Effector memory CD4-positive, alpha-beta T cell (primary cell): ENCODE measurements at regions not wholly inside any gene's neighbourhood (a gene's known extent, or its start where the extent isn't known, plus 50 kb on each side); places are given as distances from the start of the nearest gene placed in this dataset.

Source experiments
- DNase-seq, 3 donors: peaks; one replicate each; pipeline ENCODE4 v3.0.0-alpha.2; 2020
- H3K27ac ChIP-seq: 2 replicates; pipeline ENCODE4 v1.7.0; 2013; ENCODE audit warnings: mild to moderate bottlenecking, low read length, moderate library complexity; ENCODE audit not compliant: insufficient read depth, poor library complexity, severe bottlenecking
- H3K27me3 ChIP-seq: replicated peaks from 2 replicates; pipeline ENCODE4 v1.7.0; 2013; ENCODE audit warnings: mild to moderate bottlenecking, low read length; ENCODE audit not compliant: insufficient read depth, control insufficient read depth, poor library complexity, severe bottlenecking
- H3K36me3 ChIP-seq: 2 replicates; pipeline ENCODE4 v1.7.0; 2013; ENCODE audit warnings: mild to moderate bottlenecking, low read length, moderate library complexity; ENCODE audit not compliant: control insufficient read depth, insufficient read depth
- H3K4me1 ChIP-seq: 2 replicates; pipeline ENCODE4 v1.7.0; 2013; ENCODE audit warnings: low read length, mild to moderate bottlenecking; ENCODE audit not compliant: control insufficient read depth, insufficient read depth, poor library complexity, severe bottlenecking
- H3K4me3 ChIP-seq: 2 replicates; pipeline ENCODE4 v1.7.0; 2013; ENCODE audit warnings: low read length, low read depth, mild to moderate bottlenecking; ENCODE audit not compliant: insufficient read depth, poor library complexity, severe bottlenecking
- H3K9me3 ChIP-seq: 2 replicates; pipeline ENCODE4 v1.7.0; 2013; ENCODE audit warnings: mild to moderate bottlenecking, low read length, moderate library complexity; ENCODE audit not compliant: control insufficient read depth

GRCh38 chr12:132386926-132387497 is 57.6 kb upstream of the GALNT9 start:
- H3K27me3 ChIP-seq: peaks cover 7% of the 10 kb centered on the region
- H3K4me1 ChIP-seq: no peaks in the 10 kb centered on the region
- no peak overlapping the region for H3K4me3 ChIP-seq
- no peak for DNase-seq
- no peak overlapping the region for H3K27ac ChIP-seq
- H3K36me3 ChIP-seq: no peaks in the 10 kb centered on the region
- no peaks in the 10 kb centered on the region for H3K9me3 ChIP-seq

GRCh38 chr12:132385923-132386751 is 56.7 kb upstream of the GALNT9 start:
- H3K27me3 ChIP-seq: peaks cover 7% of the 10 kb centered on the region
- H3K27ac ChIP-seq: no peak overlapping the region
- H3K4me1 ChIP-seq: no peaks in the 10 kb centered on the region
- no peaks in the 10 kb centered on the region for H3K9me3 ChIP-seq
- DNase-seq: no peak
- no peaks in the 10 kb centered on the region for H3K36me3 ChIP-seq
- no peak overlapping the region for H3K4me3 ChIP-seq

DNA sequence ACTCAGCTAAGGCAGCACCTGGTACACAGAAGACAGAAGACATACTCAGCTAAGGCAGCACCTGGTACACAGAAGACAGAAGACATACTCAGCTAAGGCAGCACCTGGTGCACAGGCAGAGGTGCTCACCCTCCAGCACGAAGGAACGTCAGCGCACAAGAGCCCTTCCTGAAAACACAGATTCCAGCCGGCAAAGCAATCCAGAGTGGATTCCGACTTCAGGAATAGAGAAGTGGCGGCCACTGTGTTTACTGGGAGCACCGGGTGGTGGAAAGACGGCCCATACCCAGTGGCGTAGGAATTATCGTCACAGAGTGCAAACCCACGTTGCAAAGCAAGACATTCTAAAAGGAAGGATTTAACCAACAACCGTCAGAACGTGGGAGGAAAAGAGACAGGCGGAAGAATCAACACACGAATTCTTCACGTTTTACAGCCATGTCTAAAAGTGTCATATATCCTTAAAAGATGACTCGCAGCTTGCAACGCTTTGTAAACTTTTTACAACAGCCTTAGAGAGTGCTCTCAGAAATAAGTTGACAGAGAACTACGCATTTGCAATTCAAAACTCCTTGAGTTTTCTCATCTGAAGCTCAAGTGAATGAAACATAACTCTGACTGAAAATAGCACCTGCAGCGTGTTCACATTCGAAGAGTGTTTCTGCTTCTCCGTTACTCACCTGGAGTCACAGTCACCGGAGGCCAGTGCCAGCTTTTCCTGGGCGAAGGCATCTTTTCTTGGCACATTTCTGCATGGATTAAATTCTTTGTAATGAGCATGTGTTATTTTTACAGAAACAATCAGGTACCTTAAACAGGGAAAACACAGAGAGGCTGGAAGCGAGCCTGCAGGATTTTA is 55.8 kb upstream of the GALNT9 start:
- no peaks in the 10 kb centered on the region for H3K36me3 ChIP-seq
- H3K4me1 ChIP-seq: no peaks in the 10 kb centered on the region
- no peak for DNase-seq
- peaks cover 7% of the 10 kb centered on the region for H3K27me3 ChIP-seq
- H3K4me3 ChIP-seq: no peak overlapping the region
- no peaks in the 10 kb centered on the region for H3K9me3 ChIP-seq
- no peak overlapping the region for H3K27ac ChIP-seq

DNA sequence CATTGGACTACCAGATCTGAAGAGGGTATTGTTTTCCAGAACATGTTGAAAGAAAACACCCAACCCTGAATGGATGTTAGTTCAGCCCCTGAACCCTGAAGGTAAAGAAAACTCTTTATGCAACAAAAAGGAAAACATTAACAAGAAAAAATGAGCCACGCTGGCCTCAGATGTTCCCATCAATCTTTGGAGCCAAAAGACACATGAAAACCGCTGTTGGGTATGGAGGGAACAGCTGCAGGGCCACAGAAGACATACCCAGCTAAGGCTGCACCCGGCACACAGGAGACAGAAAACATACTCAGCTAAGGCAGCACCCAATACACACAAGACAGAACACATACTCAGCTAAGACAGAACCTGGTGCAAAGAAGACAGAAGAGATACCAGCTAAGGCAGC is 51.3 kb upstream of the GALNT9 start:
- H3K4me3 ChIP-seq: no peak overlapping the region
- H3K36me3 ChIP-seq: no peaks in the 10 kb centered on the region
- DNase-seq: no peak
- H3K27ac ChIP-seq: no peak overlapping the region
- H3K4me1 ChIP-seq: no peaks in the 10 kb centered on the region
- no peaks in the 10 kb centered on the region for H3K9me3 ChIP-seq
- peaks cover 16% of the 10 kb centered on the region for H3K27me3 ChIP-seq

GRCh38 chr12:132379996-132380395 is 50.6 kb upstream of the GALNT9 start:
- H3K4me1 ChIP-seq: no peaks in the 10 kb centered on the region
- no peak for DNase-seq
- H3K27ac ChIP-seq: no peak overlapping the region
- H3K4me3 ChIP-seq: no peak overlapping the region
- H3K9me3 ChIP-seq: no peaks in the 10 kb centered on the region
- H3K27me3 ChIP-seq: peaks cover 19% of the 10 kb centered on the region
- H3K36me3 ChIP-seq: no peaks in the 10 kb centered on the region

GRCh38 chr12:132379576-132379975 is 50.2 kb upstream of the GALNT9 start:
- no peak for DNase-seq
- peaks cover 20% of the 10 kb centered on the region for H3K27me3 ChIP-seq

More at GRCh38 chr12:132379576-132379975, 50.2 kb upstream of the GALNT9 start:
- no peaks in the 10 kb centered on the region for H3K4me1 ChIP-seq
- no peaks in the 10 kb centered on the region for H3K9me3 ChIP-seq
- no peak overlapping the region for H3K4me3 ChIP-seq
- H3K36me3 ChIP-seq: no peaks in the 10 kb centered on the region
- H3K27ac ChIP-seq: no peak overlapping the region
